Parathyroid adenoma (tissue), 2 donors: ENCODE measurements at regions not wholly inside any gene's neighbourhood (a gene's known extent, or its start where the extent isn't known, plus 50 kb on each side); places are given as distances from the start of the nearest gene placed in this dataset.

Experiments used
- H2AFZ ChIP-seq: fragments of 300-600 bp; sonication (generic); one replicate; pipeline ENCODE4 v1.7.0; 2017; ENCODE audit warnings: antibody characterized with exemption, mild to moderate bottlenecking
- H3K27ac ChIP-seq: fragments of 300-600 bp; sonication (generic); one replicate; pipeline ENCODE4 v1.7.0; 2017
- H3K27me3 ChIP-seq: fragments of 300-600 bp; sonication (generic); one replicate; pipeline ENCODE4 v1.7.0; 2017; ENCODE audit warnings: low read length; ENCODE audit not compliant: control insufficient read depth, insufficient read depth
- H3K36me3 ChIP-seq: fragments of 300-600 bp; sonication (generic); one replicate; pipeline ENCODE4 v1.7.0; 2017; ENCODE audit warnings: low read length; ENCODE audit not compliant: control insufficient read depth, insufficient read depth
- H3K4me1 ChIP-seq: fragments of 300-600 bp; sonication (generic); one replicate; pipeline ENCODE4 v1.7.0; 2017; ENCODE audit warnings: control low read depth
- H3K4me2 ChIP-seq: fragments of 300-600 bp; sonication (generic); one replicate; pipeline ENCODE4 v1.7.0; 2017; ENCODE audit warnings: low read length
- H3K4me3 ChIP-seq: fragments of 300-600 bp; sonication (generic); one replicate; pipeline ENCODE4 v1.7.0; 2017; ENCODE audit warnings: low read depth, low read length
- H3K79me2 ChIP-seq: fragments of 300-600 bp; sonication (generic); one replicate; pipeline ENCODE4 v1.7.0; 2017; ENCODE audit warnings: control low read depth
- H3K9ac ChIP-seq: fragments of 300-600 bp; sonication (generic); one replicate; pipeline ENCODE4 v1.7.0; 2017; ENCODE audit warnings: mild to moderate bottlenecking
- H3K9me3 ChIP-seq: fragments of 300-600 bp; sonication (generic); one replicate; pipeline ENCODE4 v1.7.0; 2017; ENCODE audit warnings: low read length; ENCODE audit not compliant: control insufficient read depth
- CTCF ChIP-seq: fragments of 300-600 bp; sonication (generic); IDR thresholded peaks from one replicate; pipeline ENCODE4 v1.7.0; 2017; ENCODE audit warnings: antibody characterized with exemption, mild to moderate bottlenecking
- donor health status: primary hyperparathyroidism.

- peaks cover 77% of the 10 kb centered on the region for H3K4me1 ChIP-seq
- H3K36me3 ChIP-seq, result no peaks in the 10 kb centered on the region
- H3K9ac ChIP-seq, result no peak overlapping the region
These were observed 105.9 kb downstream of the ETS2 start for GRCh38 chr21:38911484-38912101.

GRCh38 chr21:38910390-38911067, 104.8 kb downstream of the ETS2 start:
- peak overlapping the region; percentile 99 for H3K27ac ChIP-seq
- no peak for TF ChIP-seq CTCF
- H3K27me3 ChIP-seq, result no peaks in the 10 kb centered on the region

More at GRCh38 chr21:38911484-38912101, 105.9 kb downstream of the ETS2 start:
- Histone ChIP-seq H2AFZ (no peak overlapping the region), H3K27me3 (no peaks in the 10 kb centered on the region), H3K27ac (peak overlapping the region; percentile 99), H3K79me2 (no peaks in the 10 kb centered on the region), H3K4me3 (no peak overlapping the region), H3K9me3 (no peaks in the 10 kb centered on the region), H3K4me2 (no peak overlapping the region)
- TF ChIP-seq CTCF, result no peak

GRCh38 chr21:38909929-38910328, 104.2 kb downstream of the ETS2 start:
- Histone ChIP-seq H3K36me3 (no peaks in the 10 kb centered on the region), H3K4me1 (peaks cover 68% of the 10 kb centered on the region), H3K4me2 (peak overlapping the region; percentile 45), H3K4me3 (no peak overlapping the region), H2AFZ (peak overlapping the region; percentile 62), H3K9me3 (no peaks in the 10 kb centered on the region), H3K79me2 (no peaks in the 10 kb centered on the region), H3K9ac (no peak overlapping the region), H3K27ac (peak overlapping the region; percentile 99), H3K27me3 (no peaks in the 10 kb centered on the region)
- TF ChIP-seq CTCF, result no peak

More at GRCh38 chr21:38910390-38911067, 104.8 kb downstream of the ETS2 start:
- H3K4me3 ChIP-seq, result peak overlapping the region; percentile 19
- H2AFZ ChIP-seq, result peak overlapping the region; percentile 62
- H3K4me2 ChIP-seq, result peak overlapping the region; percentile 45
- H3K9ac ChIP-seq, result no peak overlapping the region
- no peaks in the 10 kb centered on the region for H3K9me3 ChIP-seq
- no peaks in the 10 kb centered on the region for H3K36me3 ChIP-seq
- peaks cover 69% of the 10 kb centered on the region for H3K4me1 ChIP-seq
- no peaks in the 10 kb centered on the region for H3K79me2 ChIP-seq

- Histone ChIP-seq H3K27me3 (no peaks in the 10 kb centered on the region), H3K4me2 (no peak overlapping the region), H3K4me1 (peaks cover 68% of the 10 kb centered on the region), H3K9ac (no peak overlapping the region), H2AFZ (no peak overlapping the region), H3K27ac (peak overlapping the region; percentile 99), H3K9me3 (no peaks in the 10 kb centered on the region), H3K79me2 (no peaks in the 10 kb centered on the region), H3K36me3 (no peaks in the 10 kb centered on the region), H3K4me3 (no peak overlapping the region)
- TF ChIP-seq CTCF, result no peak
These were observed 103.4 kb downstream of the ETS2 start for GRCh38 chr21:38909109-38909508.
